RPMI7951 (cell line): ENCODE measurements at regions not wholly inside any gene's neighbourhood (a gene's known extent, or its start where the extent isn't known, plus 50 kb on each side); places are given as distances from the start of the nearest gene placed in this dataset.

Source experiments
- DNase-seq: peaks from one replicate; pipeline ENCODE4 v3.0.0-alpha.2; 2012; ENCODE audit warnings: low read depth

DNA sequence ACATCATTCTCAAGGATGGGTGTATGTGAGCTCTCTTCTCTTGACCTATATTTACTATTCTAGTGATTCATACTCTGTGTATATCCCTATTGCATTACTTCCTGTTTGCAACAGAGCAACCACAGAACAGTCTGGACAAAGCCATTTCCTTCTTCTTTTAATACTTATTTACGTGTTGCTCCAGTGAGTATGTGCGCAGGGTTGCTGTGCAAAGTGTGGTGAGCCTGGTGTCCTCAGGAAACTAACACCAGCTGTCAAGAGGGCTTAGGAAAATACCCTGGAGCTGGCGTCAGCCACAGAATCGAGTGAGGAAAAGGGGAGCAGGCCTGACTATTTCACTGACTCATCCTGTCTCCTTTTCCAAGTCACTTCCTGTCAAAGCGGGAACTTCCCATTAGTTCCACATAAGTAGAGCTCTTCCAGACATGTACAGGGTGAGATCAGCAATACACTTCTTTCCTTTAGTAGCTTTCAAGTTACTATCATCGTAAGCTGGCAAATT is 214.1 kb upstream of the COPS8 start:
- peak; percentile 100 for DNase-seq

DNA sequence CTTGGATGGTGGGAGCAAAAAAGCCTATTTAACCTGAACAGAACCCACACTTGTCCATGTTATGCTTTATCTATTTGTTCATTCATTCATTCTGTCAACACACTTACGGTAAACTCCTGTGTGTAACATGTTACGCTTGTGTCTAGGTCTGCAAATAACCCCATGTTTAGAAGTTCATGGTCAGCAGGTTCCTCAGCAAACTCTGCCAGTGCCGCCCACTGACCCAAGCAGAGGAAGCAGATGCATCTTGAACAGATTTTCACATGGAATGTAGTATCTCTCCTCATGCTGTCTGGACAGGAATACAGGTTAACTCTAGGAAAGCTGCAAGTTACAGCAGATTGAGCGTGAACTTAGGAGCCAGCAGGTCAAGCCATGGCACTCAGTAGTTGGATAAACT is 213.7 kb upstream of the COPS8 start:
- DNase-seq: no peak

DNA sequence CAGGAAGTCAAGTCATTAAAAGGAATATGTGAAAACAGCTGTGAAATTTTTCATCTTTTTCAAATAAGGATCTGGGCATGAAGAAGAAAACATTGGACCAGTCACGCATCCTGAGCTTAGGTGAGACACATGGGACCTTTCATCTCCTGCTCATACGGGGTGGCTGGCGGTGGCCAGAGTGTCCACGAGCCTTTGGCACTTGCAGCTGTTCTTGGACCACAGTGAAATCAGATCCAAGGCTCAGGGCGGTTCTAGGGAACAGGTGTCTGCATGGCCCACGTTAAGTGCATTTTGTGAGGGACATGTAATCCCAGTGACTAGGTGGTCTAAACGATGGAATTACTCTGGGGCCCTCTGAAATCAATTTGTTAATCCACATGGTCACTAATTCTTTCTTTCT is 212.7 kb upstream of the COPS8 start:
- no peak for DNase-seq

DNA sequence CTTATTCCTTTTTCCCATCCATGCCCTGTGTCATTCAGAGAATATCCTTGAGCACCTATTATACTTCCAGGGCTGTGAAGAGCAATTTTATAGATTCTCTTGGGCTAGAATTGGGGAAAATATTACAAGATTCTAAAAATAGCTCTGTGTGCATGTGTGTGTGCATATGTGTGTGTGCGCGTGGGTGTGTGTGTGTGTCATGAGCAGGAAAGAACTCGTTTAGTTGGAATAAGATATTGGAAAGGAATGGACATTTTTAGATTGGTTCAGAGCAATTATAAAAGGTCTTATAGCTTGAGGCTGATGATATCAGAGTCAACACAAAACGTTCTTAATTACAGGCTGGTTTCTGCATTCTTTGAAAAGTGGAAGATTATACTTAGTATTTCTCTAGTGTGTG is 212.1 kb upstream of the COPS8 start:
- no peak for DNase-seq

DNA sequence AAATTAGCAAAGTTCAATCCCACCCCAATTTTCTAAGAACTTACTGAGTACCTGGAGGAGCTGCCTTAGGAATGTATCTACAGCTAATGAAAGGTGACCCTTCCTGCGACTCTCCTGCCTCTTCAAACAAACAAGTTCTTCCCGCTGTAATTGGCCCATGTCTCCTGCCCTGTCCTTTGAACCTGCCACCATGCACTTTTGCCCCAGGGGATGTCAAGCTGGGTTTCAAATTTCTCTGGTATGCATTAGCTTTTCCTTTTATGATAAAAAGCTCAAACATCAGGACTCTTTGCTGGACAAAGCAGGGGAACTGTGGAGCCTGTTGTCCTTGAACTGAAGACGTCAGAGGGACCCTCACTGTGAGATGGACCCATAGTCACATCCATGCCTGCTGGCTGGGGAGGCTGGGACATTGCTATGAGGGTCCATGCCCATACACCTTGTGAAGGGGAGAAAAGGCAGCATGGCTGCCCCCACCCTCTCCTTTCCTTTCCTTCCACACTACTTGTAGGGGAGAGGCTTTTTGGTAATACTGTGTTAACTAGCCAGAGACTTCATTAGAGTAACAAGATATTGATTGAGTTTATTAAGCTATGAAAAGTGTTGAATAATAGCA is 210.7 kb upstream of the COPS8 start:
- no peak for DNase-seq

DNA sequence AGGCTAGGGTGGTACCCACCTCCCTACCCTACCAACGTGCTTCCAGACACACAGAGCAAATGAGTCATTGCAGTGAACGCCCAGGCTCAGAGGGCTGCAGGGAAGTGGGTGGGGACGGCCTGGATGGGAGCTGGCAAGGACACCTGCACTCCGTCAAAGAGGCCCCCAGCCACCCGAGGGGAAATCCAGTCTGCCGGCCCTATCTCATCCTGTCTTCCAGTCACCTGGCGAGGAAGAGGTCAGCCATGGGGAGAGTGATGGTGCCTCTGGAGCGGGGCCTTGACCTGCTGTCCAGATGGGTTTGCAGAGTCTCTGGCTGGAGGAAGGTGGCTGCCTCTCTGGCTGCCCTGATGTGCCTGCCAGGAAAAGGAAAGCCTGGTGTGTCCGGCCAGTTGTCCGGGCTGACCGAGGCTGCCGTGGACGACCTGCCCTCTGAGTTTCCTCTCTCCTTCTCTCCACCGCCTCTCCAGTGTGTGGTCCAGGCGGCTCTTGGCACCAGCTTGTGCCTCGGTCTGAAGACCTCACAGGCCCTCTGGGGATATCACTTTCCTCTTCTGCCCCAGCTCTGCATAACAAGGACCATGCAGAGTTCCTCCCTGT is 209.7 kb upstream of the COPS8 start:
- DNase-seq: no peak

DNA sequence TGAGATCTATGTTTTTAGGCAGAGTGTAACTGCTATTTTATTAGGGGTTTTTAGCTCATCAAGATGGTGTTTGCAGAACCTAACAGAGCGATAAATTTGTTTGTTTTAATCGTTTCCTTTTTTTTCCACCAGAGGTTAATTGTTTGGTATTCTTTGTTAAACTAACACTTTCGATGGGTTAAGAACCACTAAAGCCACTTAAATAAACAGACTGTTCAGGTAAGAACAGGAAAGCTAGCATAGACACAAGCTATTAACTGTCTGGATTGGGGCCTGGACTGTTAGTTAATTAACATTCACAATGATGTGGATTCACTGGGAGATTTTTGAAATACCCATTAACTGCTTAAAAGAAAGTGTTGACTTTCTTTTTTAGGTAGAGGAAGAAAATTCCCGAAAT is 209.0 kb upstream of the COPS8 start:
- no peak for DNase-seq

DNA sequence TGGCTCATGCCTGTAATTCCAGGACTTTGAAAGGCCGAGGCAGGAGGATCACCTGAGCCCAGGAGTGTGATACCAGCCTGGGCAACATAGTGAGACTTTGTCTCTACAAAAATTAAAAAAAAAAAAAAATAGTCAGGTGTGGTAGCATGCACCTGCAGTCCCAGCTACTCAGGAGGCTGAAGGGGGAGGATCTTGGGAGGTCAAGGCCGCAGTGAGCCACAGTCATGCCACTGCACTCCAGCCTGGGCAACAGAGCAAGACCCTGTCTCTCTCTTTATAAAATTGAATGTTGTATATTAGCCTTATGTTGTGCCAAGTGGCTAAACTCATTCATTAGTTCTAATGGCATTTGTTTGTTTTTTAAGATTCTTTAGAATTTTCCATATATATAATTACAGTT is 207.7 kb upstream of the COPS8 start:
- DNase-seq: no peak

DNA sequence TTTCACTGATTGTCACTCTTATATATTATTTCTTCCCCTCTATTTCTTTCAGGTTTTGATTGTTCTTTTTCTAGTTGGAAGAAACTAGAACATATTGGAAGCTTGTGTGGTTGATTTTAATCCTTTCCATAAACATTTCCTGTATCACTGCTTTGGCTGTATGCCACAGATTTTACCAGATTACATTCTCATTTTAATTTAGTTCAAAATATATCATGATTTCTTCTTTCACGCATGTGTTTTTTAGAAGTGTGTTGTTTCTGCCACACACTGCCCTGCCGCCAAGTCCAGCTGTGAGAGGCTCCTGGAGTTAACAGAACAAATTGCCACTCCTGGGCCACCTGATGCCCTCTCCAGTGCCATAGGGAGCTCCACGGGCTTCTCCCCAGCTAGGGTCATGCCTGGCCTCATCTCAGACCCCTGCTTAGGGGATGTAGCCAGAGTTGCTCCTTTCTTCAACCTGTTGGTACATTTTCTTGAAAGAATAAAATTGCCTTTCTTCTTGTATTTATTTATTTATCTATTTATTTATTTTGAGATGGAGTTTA is 206.2 kb upstream of the COPS8 start:
- DNase-seq: no peak

DNA sequence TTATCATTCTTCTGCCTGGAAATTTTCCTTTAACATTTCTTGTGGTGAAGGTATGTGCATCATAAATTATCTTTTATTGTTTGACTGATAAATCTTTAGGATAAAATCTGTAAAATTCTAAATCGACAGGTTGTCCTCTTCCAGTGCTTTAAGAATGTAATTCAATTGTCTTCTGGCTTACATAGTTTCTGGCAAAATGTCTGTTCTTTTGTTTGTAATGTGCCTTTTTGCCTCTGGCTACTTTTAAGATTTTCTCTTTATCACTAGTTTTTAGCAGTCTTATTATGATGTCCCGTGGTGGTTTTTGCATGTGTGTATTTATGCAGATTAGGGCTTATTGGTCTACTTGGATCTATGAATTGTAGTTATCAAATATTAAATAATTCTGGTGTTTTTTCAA is 203.6 kb upstream of the COPS8 start:
- no peak for DNase-seq

DNA sequence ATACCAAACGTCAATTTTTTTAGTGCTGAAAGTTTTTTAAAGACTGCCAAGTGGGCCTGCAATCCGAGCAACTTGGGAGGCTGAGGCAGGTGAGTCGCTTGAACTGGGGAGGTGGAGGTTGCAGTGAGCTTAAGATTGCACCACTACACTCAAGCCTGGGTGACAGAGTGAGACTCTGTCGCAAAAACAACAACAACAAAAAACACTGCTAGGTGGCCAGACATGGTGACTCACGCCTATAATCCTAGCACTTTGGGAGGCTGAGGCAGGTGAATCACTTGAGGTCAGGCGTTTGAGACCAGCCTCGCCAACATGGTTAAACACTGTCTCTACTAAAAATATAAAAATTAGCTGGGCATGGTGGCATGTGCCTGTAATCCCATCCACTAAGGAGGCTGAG is 202.8 kb upstream of the COPS8 start:
- no peak for DNase-seq

DNA sequence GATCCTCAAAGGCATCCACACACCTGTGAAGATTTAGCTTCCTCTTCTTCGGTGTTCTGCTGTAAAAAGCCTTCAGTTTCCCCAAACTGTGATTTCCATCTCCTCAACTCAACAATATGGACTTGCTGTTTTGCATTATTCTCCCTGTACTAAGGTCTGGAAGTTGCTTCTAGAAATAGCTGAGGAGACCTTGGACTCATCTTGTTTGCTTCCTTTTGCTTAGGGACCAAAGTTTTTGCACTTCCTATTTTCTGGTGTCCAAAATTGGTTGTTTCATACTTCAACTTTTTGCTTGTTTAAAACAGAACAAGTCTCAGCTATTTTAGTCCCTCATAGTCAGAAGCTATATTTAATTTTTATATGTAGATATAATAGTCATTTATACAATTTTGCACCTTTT is 201.9 kb upstream of the COPS8 start:
- no peak for DNase-seq

DNA sequence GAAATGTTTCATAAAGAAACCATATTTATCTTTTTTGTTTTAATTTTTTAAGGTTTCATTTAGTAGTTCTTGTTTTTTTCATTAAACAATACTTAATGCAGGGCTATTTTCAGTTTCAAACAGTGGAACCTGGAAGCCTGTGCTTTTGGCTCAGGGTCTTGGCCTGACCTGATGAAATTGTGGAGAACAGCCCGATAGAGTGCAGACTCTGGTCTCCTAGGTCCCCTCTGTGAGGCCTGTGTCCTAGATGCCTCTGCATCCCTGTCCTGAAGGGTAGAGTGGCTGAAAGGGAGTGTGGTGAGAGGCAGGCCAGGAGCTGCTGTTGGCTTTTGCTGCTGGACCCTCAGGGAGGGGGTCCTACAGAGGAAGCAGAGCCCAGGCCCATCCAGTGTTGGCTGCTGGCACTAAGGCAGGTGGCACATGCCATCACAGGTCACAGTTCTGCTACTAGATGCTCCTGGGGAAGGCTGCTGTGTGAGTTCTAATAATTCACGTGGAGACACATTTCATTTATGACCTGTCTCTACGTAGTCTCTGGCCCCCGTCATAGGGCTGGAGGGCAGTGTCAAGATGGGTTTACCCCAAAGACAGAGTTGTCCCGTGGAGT is 201.0 kb upstream of the COPS8 start:
- no peak for DNase-seq

DNA sequence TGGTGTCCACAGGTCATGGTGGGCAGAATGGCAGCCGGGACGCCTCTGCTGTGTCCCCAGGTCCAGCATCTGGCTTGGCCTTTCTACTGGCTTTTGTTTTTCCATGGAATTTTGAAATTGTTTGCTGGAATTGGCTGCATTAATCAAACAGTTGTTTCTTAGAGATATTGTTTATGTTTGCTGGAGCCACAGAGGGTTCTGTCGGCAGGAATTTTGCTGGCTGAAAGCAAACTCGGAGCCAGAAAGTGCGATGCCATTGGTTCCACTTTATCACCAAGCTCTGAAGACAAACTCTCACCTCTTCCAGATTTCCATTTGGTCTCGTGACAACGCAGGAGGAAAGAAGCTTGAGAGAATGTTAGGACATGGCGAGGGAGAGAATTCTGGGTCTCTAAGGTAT is 199.2 kb upstream of the COPS8 start:
- no peak for DNase-seq

DNA sequence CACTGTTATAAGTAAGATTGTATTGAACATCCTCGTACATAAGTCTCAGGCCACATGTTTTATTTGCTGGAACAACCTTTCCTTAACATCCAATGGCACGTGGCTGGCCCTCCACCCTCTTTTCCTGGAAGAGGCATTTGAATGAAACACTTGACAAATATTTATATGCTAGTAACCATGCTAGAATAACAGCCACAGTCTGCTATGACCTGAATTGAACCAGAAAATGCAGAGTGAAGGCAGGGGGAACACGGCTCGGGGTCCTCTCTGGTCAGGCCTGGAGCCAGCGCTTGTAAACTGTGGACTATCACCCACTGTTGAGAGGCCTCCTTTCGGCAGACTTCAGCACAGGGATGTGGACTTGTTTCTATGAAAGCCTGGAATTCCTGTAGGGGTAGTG is 198.2 kb upstream of the COPS8 start:
- no peak for DNase-seq

DNA sequence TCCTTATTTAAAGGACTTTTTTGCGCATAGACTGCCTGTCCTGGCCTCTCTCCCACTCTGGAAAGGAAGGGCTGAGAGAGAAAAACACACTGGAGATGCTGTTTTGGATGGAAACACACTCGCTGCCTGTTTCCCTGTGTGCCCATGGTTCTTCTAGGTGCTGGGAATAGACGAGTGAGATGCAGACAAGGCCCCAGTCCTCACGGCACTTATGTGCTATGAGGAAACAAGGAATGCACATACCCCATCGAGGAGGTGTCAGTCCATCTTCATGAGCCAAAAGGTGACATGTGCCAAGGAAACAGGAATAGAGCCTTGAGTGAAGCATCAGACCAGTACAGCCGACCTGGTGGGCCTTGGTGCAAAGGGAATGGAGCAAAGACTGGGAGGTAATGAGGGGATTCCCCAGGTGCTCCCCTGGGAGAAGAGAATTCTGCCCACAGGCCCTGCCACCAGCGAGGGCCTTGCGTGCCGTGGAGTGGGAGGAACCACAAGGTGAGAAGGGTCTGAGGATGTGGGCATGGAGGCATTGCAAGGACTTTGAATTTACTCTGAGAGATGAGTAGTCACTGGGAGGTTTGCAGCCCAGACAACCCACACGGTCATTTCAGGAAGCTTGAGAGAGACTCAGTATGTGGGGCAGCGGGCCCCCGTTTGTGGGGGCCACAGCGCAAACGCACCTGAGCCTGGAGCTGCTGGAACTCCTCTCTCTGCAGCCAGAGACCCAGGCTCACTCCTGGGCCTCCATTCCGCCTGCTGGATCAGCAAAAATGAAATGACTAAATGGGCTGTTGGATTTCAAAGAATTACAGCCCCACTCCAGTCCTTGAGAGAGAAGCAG is 197.5 kb upstream of the COPS8 start:
- DNase-seq: no peak

DNA sequence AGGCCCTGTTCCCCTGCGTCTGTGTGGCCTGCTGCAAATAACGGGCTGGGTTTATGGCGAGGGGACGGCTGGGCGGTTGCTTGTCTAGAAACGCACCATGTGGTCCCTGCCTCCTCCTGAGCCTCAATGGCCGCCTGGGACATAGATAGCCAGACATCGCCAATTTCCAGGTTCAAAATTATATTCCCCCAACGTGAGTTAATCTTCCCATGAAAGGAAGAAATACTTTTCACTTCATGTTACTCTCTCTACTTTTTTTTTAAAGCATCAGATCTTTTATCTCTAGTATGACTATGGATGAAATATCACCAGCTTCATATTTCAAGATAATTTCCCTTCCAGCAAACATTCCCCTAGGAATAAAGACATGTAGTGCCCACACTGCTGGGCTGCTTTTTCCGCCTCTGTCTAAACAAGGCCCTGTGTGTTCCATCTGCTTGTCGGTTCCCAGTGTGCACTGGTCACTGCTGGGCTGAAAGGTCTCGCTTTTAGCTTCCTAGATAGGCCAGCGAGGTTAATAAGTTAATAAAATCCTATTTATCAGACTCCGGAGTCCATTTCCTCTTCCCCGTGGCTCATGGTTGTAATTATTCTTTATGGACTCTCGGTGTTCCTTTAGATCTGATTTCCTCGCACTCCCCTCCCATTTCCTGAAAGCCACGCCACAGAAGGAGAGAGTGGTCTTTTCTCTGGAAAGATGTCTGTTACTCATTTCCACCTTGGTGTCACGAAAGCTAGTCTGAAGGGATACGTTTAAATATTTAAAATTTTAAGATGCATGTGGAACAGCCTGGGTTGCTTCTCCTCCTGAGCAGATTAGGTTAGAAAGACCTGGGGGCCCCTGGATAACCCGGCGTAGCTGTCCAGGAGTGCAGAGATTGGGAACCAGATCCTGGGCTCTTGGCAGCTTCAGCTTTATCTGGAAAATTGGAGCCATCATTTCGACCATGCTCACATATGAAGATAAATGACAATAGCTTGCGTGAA is 196.6 kb upstream of the COPS8 start:
- DNase-seq: no peak

DNA sequence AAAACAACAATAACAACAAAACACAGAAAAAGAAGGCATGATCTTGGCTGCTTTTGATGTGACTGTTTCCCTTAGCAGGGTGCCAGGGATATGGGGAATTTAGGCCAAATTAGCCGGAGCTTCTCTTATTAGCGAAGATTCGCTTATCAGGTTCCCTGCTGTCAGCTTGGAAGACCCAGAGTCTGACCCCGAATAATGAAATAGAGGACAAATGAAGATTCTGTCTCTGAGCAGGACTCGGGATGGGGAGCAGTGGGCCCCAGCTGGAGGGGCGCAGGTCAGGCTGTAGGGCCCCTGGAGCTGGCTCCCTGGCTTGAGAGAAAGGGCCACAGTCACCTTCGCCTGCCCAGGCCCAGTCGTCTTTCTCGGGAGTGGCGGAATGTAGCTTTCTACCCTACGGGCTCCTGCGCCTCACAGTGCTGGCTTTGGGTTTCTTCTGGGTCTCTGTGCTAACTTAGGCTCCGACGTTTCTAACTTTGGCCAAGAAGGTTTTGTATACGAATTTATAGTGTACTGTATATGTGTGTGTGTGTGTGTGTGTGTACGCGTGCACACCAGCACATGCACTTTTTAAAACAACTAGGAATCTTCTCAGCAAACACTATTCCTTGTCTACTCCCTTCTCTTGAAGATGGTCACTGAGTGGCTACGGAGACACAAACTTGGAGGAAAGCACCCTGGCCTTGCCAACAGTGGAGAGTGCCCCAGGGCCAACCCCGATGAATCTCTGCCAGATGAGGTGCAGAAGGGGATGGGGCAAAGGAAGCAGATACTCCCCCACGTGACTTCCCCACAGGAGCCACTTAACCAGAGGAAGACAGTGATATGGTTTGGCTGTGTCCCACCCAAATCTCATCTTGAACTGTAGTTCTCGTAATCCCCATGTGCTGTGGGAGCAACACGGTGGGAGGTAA is 195.6 kb upstream of the COPS8 start:
- no peak for DNase-seq

DNA sequence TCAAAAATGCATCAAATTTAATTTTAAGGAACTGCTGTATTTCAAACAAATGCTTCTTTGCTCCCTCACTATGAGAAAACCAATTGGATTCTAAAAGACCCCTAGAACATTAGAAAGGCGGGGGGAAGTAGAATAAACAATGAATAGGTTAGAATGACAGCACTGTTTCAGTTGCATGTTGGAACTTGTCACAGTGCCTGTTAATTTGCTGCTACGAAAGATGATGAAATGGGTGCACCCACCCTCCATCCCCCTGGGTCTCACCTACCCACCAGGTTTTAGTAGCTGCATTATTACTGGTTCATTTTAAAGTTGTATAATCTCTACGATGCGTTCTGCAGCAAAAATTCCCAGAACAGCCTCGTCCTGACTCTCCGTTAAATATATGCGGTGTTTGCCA is 193.0 kb upstream of the COPS8 start:
- DNase-seq: no peak

DNA sequence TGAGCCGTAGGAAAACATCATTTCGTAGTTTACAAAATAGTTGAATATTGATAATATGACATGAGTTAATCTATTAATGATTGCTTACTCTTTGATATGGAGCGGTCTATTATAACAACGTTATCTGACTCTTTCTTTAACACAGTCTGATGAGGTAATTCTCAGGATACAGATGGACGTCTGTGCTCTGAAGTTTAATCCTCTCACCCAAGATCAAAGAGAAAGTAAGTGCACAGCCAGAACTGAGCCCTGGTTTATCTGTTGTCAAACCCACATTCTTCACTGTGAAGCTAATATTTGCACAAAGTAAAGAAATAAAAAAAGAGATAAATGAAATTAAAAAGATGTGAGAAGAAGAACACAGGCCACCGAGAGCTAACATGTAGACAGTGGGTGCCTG is 190.9 kb upstream of the COPS8 start:
- DNase-seq: no peak
